Aorta (tissue), 5 donors: ENCODE measurements at regions not wholly inside any gene's neighbourhood (a gene's known extent, or its start where the extent isn't known, plus 50 kb on each side); places are given as distances from the start of the nearest gene placed in this dataset.
A peak's percentile ranks its signal among the peaks of the same experiment; 100 is the strongest.

Experiments used
- ATAC-seq: fragments of 200-7000 bp; cut with Tn5 transposase; one replicate; pipeline ENCODE4 v1.9.1; 2022; ENCODE audit warnings: moderate library complexity; ENCODE audit not compliant: low FRiP score
- DNase-seq, 2 donors: peaks; one replicate each; pipeline ENCODE4 v3.0.0-alpha.2; 2020
- H3K27ac ChIP-seq, 2 donors: one replicate each; pipeline ENCODE4 v1.5.1; 2013; ENCODE audit warnings: low read length in 2 of 2, mild to moderate bottlenecking in 2 of 2, moderate library complexity in 2 of 2, control low read depth in 1 of 2, inconsistent platforms in 1 of 2, low read depth in 1 of 2
- H3K27me3 ChIP-seq, 2 donors: one replicate each; pipeline ENCODE4 v1.6.1; 2013; ENCODE audit warnings: control low read depth in 1 of 2, low read length in 1 of 2, mild to moderate bottlenecking in 1 of 2, moderate library complexity in 1 of 2; ENCODE audit not compliant: insufficient read depth in 2 of 2, control insufficient read depth in 1 of 2
- H3K36me3 ChIP-seq, 2 donors: one replicate each; pipeline ENCODE4 v1.6.1; 2013; ENCODE audit warnings: control low read depth in 1 of 2, low read length in 1 of 2, mild to moderate bottlenecking in 1 of 2; ENCODE audit not compliant: insufficient read depth in 2 of 2, control insufficient read depth in 1 of 2
- H3K4me1 ChIP-seq, 2 donors: one replicate each; pipeline ENCODE4 v1.6.1; 2013; ENCODE audit warnings: low read length in 2 of 2, control low read depth in 1 of 2, mild to moderate bottlenecking in 1 of 2, moderate library complexity in 1 of 2; ENCODE audit not compliant: insufficient read depth in 2 of 2, control insufficient read depth in 1 of 2
- H3K4me3 ChIP-seq, 2 donors: one replicate each; pipeline ENCODE4 v1.5.1; 2013; ENCODE audit warnings: low read length in 2 of 2, control low read depth in 1 of 2, mild to moderate bottlenecking in 1 of 2
- H3K9me3 ChIP-seq: one replicate; pipeline ENCODE4 v1.6.1; 2013; ENCODE audit warnings: mild to moderate bottlenecking, low read length; ENCODE audit not compliant: control insufficient read depth
- WGBS, 2 donors: extraction: QIAGEN DNeasy Blood & Tissue Kit; methylation state at CpG; one replicate each; pipeline ENCODE4 v1.1.7; 2013; 5-methylcytosine and 5-hydroxymethylcytosine counted together
- intact Hi-C, 2 donors: fragments of 100-400 bp; cut with DNase I; formaldehyde crosslinking; loops; one replicate each; pipeline versions ENCODE4 v1.14.2 to v1.15.0; 2022
- donor health status: healthy with polysubstance abuse.
- donor health status: Bipolar disorder and iron deficiency.
- donor health status: DM: no; HTN: no; CAD: no.
- donor health status: DM: no; HTN: no; CAD: no.
- donor health status: DM: yes; HTN: yes; CAD: no.

- WGBS, 2 donors = 1% methylated on average over 52 of the region's 52 CpGs
- Histone ChIP-seq H3K4me1 (peaks cover 7 to 9% of the 10 kb centered on the region in 2 donors), H3K27me3 (no peaks in the 10 kb centered on the region), H3K36me3 (no peaks in the 10 kb centered on the region), H3K27ac (peak overlapping the region; percentile 31 to 84), H3K9me3 (no peaks in the 10 kb centered on the region), H3K4me3 (peak overlapping the region; percentile 0 to 1)
- intact Hi-C loops = loop anchor here (5.0 to 10.0 kb wide), 2 partner anchors 150 to 558 kb away; partner anchors contain the start of gene FGGY (in 1 of the 2)
- ATAC-seq = peak; percentile 69
- DNase-seq = peak; percentile 75 to 88
Measured at GRCh38 chr1:59146651-59147358, 150.1 kb upstream of the FGGY start.

GRCh38 chr1:59149435-59149834 is 147.5 kb upstream of the FGGY start:
- no peaks in the 10 kb centered on the region for H3K36me3 ChIP-seq
- intact Hi-C loops = loop anchor here (5.0 to 10.0 kb wide), 2 partner anchors 148 to 555 kb away; partner anchors contain the start of gene FGGY (in 1 of the 2)
- DNase-seq = no peak
- WGBS, 2 donors = 98 to 99% methylated on average over 5 of the region's 5 CpGs
- no peak overlapping the region for H3K4me3 ChIP-seq
- peaks cover 7 to 9% of the 10 kb centered on the region in 2 donors for H3K4me1 ChIP-seq
- no peak overlapping the region for H3K27ac ChIP-seq
- no peak for ATAC-seq
- H3K27me3 ChIP-seq = no peaks in the 10 kb centered on the region
- no peaks in the 10 kb centered on the region for H3K9me3 ChIP-seq

- intact Hi-C loops = loop anchor here in 1 of 2 donors (5.0 kb wide), 1 partner anchor 368 kb away; the partner anchor contains the start of gene JUN
- no peaks in the 10 kb centered on the region for H3K27me3 ChIP-seq
- peak overlapping the region; percentile 17 to 99 for H3K27ac ChIP-seq
- DNase-seq = peak; percentile 86 to 88
- H3K4me1 ChIP-seq = peaks cover 7 to 9% of the 10 kb centered on the region in 2 donors
- peak overlapping the region in 1 of 2 donors; percentile 11 for H3K4me3 ChIP-seq
- peak; percentile 83 for ATAC-seq
- H3K9me3 ChIP-seq = no peaks in the 10 kb centered on the region
- WGBS, 2 donors = 0 to 4% methylated on average over 4 of the region's 4 CpGs
- H3K36me3 ChIP-seq = no peaks in the 10 kb centered on the region
Measured at GRCh38 chr1:59150577-59151386, 146.1 kb upstream of the FGGY start.

GRCh38 chr1:59151387-59151761 is 145.5 kb upstream of the FGGY start:
- Histone ChIP-seq H3K4me1 (peaks cover 7 to 9% of the 10 kb centered on the region in 2 donors), H3K4me3 (no peak overlapping the region), H3K27ac (peak overlapping the region; percentile 23 to 99), H3K27me3 (no peaks in the 10 kb centered on the region), H3K9me3 (no peaks in the 10 kb centered on the region), H3K36me3 (no peaks in the 10 kb centered on the region)
- intact Hi-C loops = loop anchor here in 1 of 2 donors (5.0 kb wide), 1 partner anchor 369 kb away; the partner anchor contains the start of gene JUN
- 12 to 13% methylated on average over 4 of the region's 4 CpGs for WGBS, 2 donors
- DNase-seq (no peak), ATAC-seq (peak; percentile 10)

GRCh38 chr1:59151860-59152259 is 145.0 kb upstream of the FGGY start:
- H3K4me3 ChIP-seq = no peak overlapping the region
- H3K36me3 ChIP-seq = no peaks in the 10 kb centered on the region
- peaks cover 7 to 9% of the 10 kb centered on the region in 2 donors for H3K4me1 ChIP-seq
- no peaks in the 10 kb centered on the region for H3K27me3 ChIP-seq
- ATAC-seq (no peak), DNase-seq (no peak)
- intact Hi-C loops = loop anchor here in 1 of 2 donors (5.0 kb wide), 1 partner anchor 370 kb away; the partner anchor contains the start of gene JUN
- WGBS, 2 donors = 11 to 21% methylated on average over 1 of the region's 1 CpG
- no peaks in the 10 kb centered on the region for H3K9me3 ChIP-seq
- peak overlapping the region; percentile 23 to 99 for H3K27ac ChIP-seq

GRCh38 chr1:59152511-59152910 is 144.4 kb upstream of the FGGY start:
- H3K27me3 ChIP-seq = no peaks in the 10 kb centered on the region
- H3K4me1 ChIP-seq = peaks cover 7 to 10% of the 10 kb centered on the region in 2 donors
- no peaks in the 10 kb centered on the region for H3K36me3 ChIP-seq
- WGBS, 2 donors = 88 to 90% methylated on average over 1 of the region's 1 CpG
- DNase-seq (no peak), ATAC-seq (no peak)
- H3K4me3 ChIP-seq = no peak overlapping the region
- peak overlapping the region in 1 of 2 donors; percentile 28 for H3K27ac ChIP-seq
- intact Hi-C loops = loop anchor here in 1 of 2 donors (5.0 kb wide), 1 partner anchor 370 kb away; the partner anchor contains the start of gene JUN
- no peaks in the 10 kb centered on the region for H3K9me3 ChIP-seq

- H3K9me3 ChIP-seq = no peaks in the 10 kb centered on the region
- 95 to 99% methylated on average over 2 of the region's 2 CpGs for WGBS, 2 donors
- H3K27ac ChIP-seq = no peak overlapping the region
- no peak for ATAC-seq
- no peaks in the 10 kb centered on the region for H3K36me3 ChIP-seq
- H3K4me3 ChIP-seq = no peak overlapping the region
- peaks cover 7 to 10% of the 10 kb centered on the region in 2 donors for H3K4me1 ChIP-seq
- no peak for DNase-seq
- H3K27me3 ChIP-seq = no peaks in the 10 kb centered on the region
- intact Hi-C loops = loop anchor here in 1 of 2 donors (5.0 kb wide), 1 partner anchor 372 kb away; the partner anchor contains the start of gene JUN
Measured at GRCh38 chr1:59154401-59154800, 142.5 kb upstream of the FGGY start.

- intact Hi-C loops = no loop called here
Measured at GRCh38 chr1:59155351-59155750, 141.5 kb upstream of the FGGY start.

More at GRCh38 chr1:59155351-59155750, 141.5 kb upstream of the FGGY start:
- DNase-seq (no peak), ATAC-seq (no peak)
- Histone ChIP-seq H3K4me1 (peaks cover 9 to 12% of the 10 kb centered on the region in 2 donors), H3K27me3 (no peaks in the 10 kb centered on the region), H3K9me3 (no peaks in the 10 kb centered on the region), H3K4me3 (no peak overlapping the region), H3K36me3 (no peaks in the 10 kb centered on the region), H3K27ac (peak overlapping the region in 1 of 2 donors; percentile 20)
- 89 to 90% methylated on average over 1 of the region's 1 CpG for WGBS, 2 donors
